HG02763 (cell line): ENCODE measurements at regions not wholly inside any gene's neighbourhood (a gene's known extent, or its start where the extent isn't known, plus 50 kb on each side); places are given as distances from the start of the nearest gene placed in this dataset.
"Not testable (repeated sequence)": the region's sequence is repeated elsewhere in the genome, so short reads cannot be mapped to it uniquely, and the experiment has no call there.

ENCODE experiments used
- ATAC-seq: cut with Tn5 transposase; IDR thresholded peaks from one replicate; pipeline ENCODE4 v1.9.1; 2021; ENCODE audit warnings: mild to moderate bottlenecking, moderate library complexity; ENCODE audit not compliant: unreplicated experiment

GRCh38 chr4:86521373-86521969 lies 72.6 kb upstream of the PTPN13 start:
- no peak for ATAC-seq

- ATAC-seq: no peak
Observed at GRCh38 chr4:86522349-86522748, 71.8 kb upstream of the PTPN13 start.

GRCh38 chr4:86523333-86523732 lies 70.8 kb upstream of the PTPN13 start:
- no peak for ATAC-seq

GRCh38 chr4:86527713-86528112 lies 66.4 kb upstream of the PTPN13 start:
- not testable (repeated sequence) for ATAC-seq

GRCh38 chr4:86529436-86529835 lies 64.7 kb upstream of the PTPN13 start:
- no peak for ATAC-seq

GRCh38 chr4:86530183-86530582 lies 63.9 kb upstream of the PTPN13 start:
- peak; percentile 62 for ATAC-seq

GRCh38 chr4:86531440-86531839 lies 62.7 kb upstream of the PTPN13 start:
- ATAC-seq: no peak

- no peak for ATAC-seq
Observed at GRCh38 chr4:86532851-86533250, 61.3 kb upstream of the PTPN13 start.

GRCh38 chr4:86536151-86536550 lies 58.0 kb upstream of the PTPN13 start:
- no peak for ATAC-seq

- ATAC-seq: no peak
Observed at GRCh38 chr4:86542319-86543027, 51.6 kb upstream of the PTPN13 start.

- no peak for ATAC-seq
Observed at GRCh38 chr4:86543080-86543479, 51.0 kb upstream of the PTPN13 start.

- no peak for ATAC-seq
Observed at GRCh38 chr4:86543560-86544309, 50.4 kb upstream of the PTPN13 start.

GRCh38 chr4:86544310-86544966 lies 49.7 kb upstream of the PTPN13 start:
- ATAC-seq: peak; percentile 71
